ENCODE measurements at regions not wholly inside any gene's neighbourhood (a gene's known extent, or its start where the extent isn't known, plus 50 kb on each side); places are given as distances from the start of the nearest gene placed in this dataset.

DNA sequence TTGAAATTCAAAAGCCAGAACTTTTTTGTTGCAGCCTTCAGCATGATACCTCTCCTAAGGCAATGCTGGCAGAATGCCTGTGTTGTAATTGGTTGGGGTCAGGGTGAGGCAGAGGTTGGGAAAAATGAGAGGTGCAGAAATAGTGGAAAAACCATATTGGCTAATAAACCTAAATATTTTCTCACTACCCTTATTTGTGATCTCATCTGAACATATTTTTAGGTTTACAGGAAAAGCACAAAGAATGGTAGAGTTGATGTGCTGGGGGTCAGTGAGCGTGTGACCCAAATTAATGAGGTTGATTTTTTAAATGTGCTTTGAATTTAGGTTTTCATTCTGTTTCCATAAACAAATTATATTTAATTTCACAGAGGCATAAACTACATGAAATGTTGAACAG lies 437.3 kb downstream of the HDGFL1 start:
- peaks cover 0 to 10% (median 0%) of the 10 kb centered on the region in 4 donors for H3K4me1 ChIP-seq
- no peaks in the 10 kb centered on the region for H3K27me3 ChIP-seq
- TF ChIP-seq EP300 (IDR thresholded peaks at IDR 0.05) (no peak), POLR2A (IDR thresholded peaks at IDR 0.05) (no peak)
- TF ChIP-seq, protein P1, sequence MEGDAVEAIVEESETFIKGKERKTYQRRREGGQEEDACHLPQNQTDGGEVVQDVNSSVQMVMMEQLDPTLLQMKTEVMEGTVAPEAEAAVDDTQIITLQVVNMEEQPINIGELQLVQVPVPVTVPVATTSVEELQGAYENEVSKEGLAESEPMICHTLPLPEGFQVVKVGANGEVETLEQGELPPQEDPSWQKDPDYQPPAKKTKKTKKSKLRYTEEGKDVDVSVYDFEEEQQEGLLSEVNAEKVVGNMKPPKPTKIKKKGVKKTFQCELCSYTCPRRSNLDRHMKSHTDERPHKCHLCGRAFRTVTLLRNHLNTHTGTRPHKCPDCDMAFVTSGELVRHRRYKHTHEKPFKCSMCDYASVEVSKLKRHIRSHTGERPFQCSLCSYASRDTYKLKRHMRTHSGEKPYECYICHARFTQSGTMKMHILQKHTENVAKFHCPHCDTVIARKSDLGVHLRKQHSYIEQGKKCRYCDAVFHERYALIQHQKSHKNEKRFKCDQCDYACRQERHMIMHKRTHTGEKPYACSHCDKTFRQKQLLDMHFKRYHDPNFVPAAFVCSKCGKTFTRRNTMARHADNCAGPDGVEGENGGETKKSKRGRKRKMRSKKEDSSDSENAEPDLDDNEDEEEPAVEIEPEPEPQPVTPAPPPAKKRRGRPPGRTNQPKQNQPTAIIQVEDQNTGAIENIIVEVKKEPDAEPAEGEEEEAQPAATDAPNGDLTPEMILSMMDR (IDR thresholded peaks at IDR 0.05), result no peak
- no peaks in the 10 kb centered on the region for H3K36me3 ChIP-seq
- no peak overlapping the region for H3K27ac ChIP-seq
- no peak for DNase-seq (ENCODE audit: low spot score in 2 of 2)
- no peaks in the 10 kb centered on the region for H3K9me3 ChIP-seq
- WGBS, 2 donors, result 6 to 36% methylated on average over 1 of the region's 1 CpG
- H3K4me3 ChIP-seq, result no peak overlapping the region

DNA sequence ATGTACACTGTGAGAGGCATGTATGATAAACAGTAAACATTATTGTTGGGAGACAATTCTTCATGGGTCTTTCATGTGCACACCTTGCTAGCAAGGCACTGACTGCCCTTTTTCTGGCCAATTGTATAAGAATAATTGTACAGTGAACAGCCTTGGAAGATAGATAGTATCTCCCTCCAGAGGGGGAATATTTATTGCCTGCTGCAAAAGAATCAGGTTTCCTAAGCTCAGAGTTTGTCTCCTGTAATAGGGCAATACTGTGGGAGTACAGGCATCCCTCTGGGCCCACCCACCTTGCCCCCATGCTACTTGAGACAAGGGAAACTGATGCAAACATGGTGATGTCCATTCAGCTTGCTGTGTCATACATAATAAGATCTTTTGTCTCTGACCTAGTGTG lies 442.2 kb downstream of the HDGFL1 start:
- Histone ChIP-seq H3K4me3 (no peak overlapping the region), H3K36me3 (no peaks in the 10 kb centered on the region), H3K4me1 (no peaks in the 10 kb centered on the region), H3K9me3 (no peaks in the 10 kb centered on the region), H3K27me3 (no peaks in the 10 kb centered on the region), H3K27ac (no peak overlapping the region)
- no peak for DNase-seq (ENCODE audit: low spot score in 2 of 2)
- TF ChIP-seq POLR2A (IDR thresholded peaks at IDR 0.05), result no peak
- no peak for TF ChIP-seq EP300 (IDR thresholded peaks at IDR 0.05)
- TF ChIP-seq, protein P1 (IDR thresholded peaks at IDR 0.05), result no peak

DNA sequence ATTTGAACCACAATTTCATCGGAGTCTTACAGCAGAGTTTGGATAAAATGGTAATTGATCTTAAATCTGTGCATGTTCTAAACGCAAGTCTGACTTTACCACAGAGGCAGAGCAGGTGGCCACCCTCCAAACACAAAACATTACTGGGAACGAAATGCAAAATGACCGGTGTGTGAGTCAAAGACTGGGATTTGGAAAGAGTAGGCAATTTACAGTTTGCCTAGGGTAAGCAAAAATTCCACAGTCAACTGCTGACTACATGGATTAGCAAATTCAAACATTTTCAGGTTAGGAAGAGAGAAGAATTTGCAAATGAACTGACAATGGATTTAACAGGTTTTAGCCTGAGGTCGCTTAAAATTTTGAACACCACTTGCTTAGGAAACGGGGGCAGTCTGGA lies 444.4 kb downstream of the HDGFL1 start:
- no peak for DNase-seq (ENCODE audit: low spot score in 2 of 2)
- WGBS, 2 donors, result 61 to 66% methylated on average over 6 of the region's 6 CpGs
- TF ChIP-seq POLR2A (IDR thresholded peaks at IDR 0.05), result no peak
- TF ChIP-seq, protein P1 (IDR thresholded peaks at IDR 0.05), result no peak
- no peak for TF ChIP-seq EP300 (IDR thresholded peaks at IDR 0.05)

DNA sequence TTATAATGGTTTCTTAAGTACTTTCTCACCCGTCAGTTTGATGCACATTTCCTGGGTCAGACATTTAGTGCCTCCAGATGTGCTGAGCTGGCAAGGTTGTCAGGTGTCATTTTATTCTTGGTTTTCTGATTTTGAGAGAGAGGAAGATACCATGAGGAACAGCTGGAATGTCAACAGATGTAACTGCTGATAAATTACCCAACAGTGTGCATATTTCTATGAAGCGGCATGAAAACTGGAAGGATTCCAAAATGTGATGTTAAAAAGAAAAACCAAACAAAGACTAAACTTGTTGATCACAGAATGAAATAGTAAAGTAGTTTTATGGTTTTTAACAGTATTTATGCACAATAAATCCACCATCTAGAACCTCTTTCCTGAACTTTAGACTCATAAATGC lies 447.3 kb downstream of the HDGFL1 start:
- TF ChIP-seq EP300 (IDR thresholded peaks at IDR 0.05) (no peak), POLR2A (IDR thresholded peaks at IDR 0.05) (no peak)
- TF ChIP-seq, protein P1 (IDR thresholded peaks at IDR 0.05), result no peak
- H3K4me1 ChIP-seq, result no peaks in the 10 kb centered on the region
- DNase-seq (ENCODE audit: low spot score in 2 of 2), result no peak
- no peak overlapping the region for H3K4me3 ChIP-seq
- no peak overlapping the region for H3K27ac ChIP-seq
- WGBS, 2 donors, result 49% methylated on average over 2 of the region's 2 CpGs
- H3K36me3 ChIP-seq, result no peaks in the 10 kb centered on the region
- peaks cover 0 to 2% (median 0%) of the 10 kb centered on the region in 4 donors for H3K9me3 ChIP-seq
- no peaks in the 10 kb centered on the region for H3K27me3 ChIP-seq

More for the DNA sequence above, 444.4 kb downstream of the HDGFL1 start:
- Histone ChIP-seq H3K27me3 (no peaks in the 10 kb centered on the region), H3K27ac (no peak overlapping the region), H3K4me1 (no peaks in the 10 kb centered on the region), H3K36me3 (no peaks in the 10 kb centered on the region), H3K9me3 (no peaks in the 10 kb centered on the region), H3K4me3 (no peak overlapping the region)

DNA sequence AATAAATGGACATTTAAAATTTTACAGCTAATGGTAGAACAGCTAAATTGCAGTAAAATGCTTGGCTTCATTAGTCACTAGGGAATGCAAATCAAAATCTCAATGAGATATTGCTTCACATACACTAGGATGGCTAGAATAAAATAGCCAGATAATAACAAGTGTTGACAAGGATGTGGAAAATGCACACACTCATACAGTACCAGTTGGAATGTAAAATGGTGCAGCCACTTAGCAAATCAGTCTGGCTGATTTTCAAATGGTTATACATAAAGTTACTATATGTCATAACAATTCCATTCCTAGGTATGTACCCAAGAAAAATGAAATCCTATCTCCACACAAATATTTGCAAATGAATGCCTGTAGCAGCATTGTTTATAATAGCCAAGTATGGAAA lies 452.1 kb downstream of the HDGFL1 start:
- H3K9me3 ChIP-seq, result peaks cover 0 to 3% (median 0%) of the 10 kb centered on the region in 4 donors
- DNase-seq (ENCODE audit: low spot score in 2 of 2), result no peak
- no peaks in the 10 kb centered on the region for H3K36me3 ChIP-seq
- H3K27me3 ChIP-seq, result no peaks in the 10 kb centered on the region
- H3K4me3 ChIP-seq, result no peak overlapping the region
- no peaks in the 10 kb centered on the region for H3K4me1 ChIP-seq
- H3K27ac ChIP-seq, result no peak overlapping the region
- TF ChIP-seq POLR2A (IDR thresholded peaks at IDR 0.05) (no peak), EP300 (IDR thresholded peaks at IDR 0.05) (no peak)
- TF ChIP-seq, protein P1 (IDR thresholded peaks at IDR 0.05), result no peak

Measured in tibial nerve (tissue), 4 donors.